ENCODE measurements at regions not wholly inside any gene's neighbourhood (a gene's known extent, or its start where the extent isn't known, plus 50 kb on each side); places are given as distances from the start of the nearest gene placed in this dataset.

- no peak for TF ChIP-seq EZH2 (IDR thresholded peaks at IDR 0.05; ENCODE audit: borderline replicate concordance, low read length)
- TF ChIP-seq, protein P1, sequence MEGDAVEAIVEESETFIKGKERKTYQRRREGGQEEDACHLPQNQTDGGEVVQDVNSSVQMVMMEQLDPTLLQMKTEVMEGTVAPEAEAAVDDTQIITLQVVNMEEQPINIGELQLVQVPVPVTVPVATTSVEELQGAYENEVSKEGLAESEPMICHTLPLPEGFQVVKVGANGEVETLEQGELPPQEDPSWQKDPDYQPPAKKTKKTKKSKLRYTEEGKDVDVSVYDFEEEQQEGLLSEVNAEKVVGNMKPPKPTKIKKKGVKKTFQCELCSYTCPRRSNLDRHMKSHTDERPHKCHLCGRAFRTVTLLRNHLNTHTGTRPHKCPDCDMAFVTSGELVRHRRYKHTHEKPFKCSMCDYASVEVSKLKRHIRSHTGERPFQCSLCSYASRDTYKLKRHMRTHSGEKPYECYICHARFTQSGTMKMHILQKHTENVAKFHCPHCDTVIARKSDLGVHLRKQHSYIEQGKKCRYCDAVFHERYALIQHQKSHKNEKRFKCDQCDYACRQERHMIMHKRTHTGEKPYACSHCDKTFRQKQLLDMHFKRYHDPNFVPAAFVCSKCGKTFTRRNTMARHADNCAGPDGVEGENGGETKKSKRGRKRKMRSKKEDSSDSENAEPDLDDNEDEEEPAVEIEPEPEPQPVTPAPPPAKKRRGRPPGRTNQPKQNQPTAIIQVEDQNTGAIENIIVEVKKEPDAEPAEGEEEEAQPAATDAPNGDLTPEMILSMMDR (IDR thresholded peaks at IDR 0.05; ENCODE audit: low read length): no peak
- no peak overlapping the region for H3K27ac ChIP-seq (ENCODE audit: low read depth, low read length, poor library complexity, severe bottlenecking)
- H3K79me2 ChIP-seq (ENCODE audit: insufficient read depth, low read length): no peaks in the 10 kb centered on the region
These were observed 822.1 kb downstream of the TENT5A start for GRCh38 chr6:80930376-80930775.

DNA sequence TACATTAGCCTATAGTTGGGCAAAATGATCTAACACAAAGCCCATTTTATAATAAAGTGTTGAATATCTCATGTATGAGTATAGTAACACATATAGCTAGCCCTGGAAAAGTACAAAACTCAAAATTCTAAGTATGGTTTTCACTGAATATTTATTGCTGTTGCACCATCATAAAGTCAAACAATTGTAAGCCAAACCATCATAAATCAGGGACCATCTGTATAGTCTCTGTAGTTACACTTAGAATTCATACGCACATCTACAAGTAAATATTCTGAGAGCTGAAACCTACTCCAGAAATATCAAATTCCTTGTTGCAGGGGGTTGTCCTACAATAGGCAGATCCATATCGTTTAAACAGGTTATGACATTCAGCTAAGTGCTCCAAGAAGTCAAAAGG, 817.3 kb downstream of the BCKDHB start:
- Histone ChIP-seq H3K9me3 (ENCODE audit: low read length) (no peaks in the 10 kb centered on the region), H3K79me2 (ENCODE audit: insufficient read depth, low read length) (no peaks in the 10 kb centered on the region), H4K20me1 (ENCODE audit: insufficient read depth, low read length) (no peaks in the 10 kb centered on the region), H3K4me3 (ENCODE audit: low read depth, low read length, poor library complexity, severe bottlenecking) (no peak overlapping the region), H3K9me2 (ENCODE audit: low read depth, low read length) (no peaks in the 10 kb centered on the region), H3K4me1 (ENCODE audit: insufficient read depth, low read length, severe bottlenecking) (no peaks in the 10 kb centered on the region), H3K36me3 (ENCODE audit: insufficient read depth, low read length) (no peaks in the 10 kb centered on the region), H3K4me2 (ENCODE audit: low read length) (no peak overlapping the region), H3K9ac (ENCODE audit: low read length) (no peak overlapping the region), H2AFZ (ENCODE audit: low read length) (no peak overlapping the region), H3K27ac (ENCODE audit: low read depth, low read length, poor library complexity, severe bottlenecking) (no peak overlapping the region), H3F3A (ENCODE audit: insufficient read depth, low read length) (no peaks in the 10 kb centered on the region), H3K27me3 (ENCODE audit: insufficient read depth, low read length) (no peaks in the 10 kb centered on the region)
- TF ChIP-seq, protein P1 (IDR thresholded peaks at IDR 0.05; ENCODE audit: low read length): no peak
- no peak for TF ChIP-seq EZH2 (IDR thresholded peaks at IDR 0.05; ENCODE audit: borderline replicate concordance, low read length)

More at GRCh38 chr6:80930376-80930775, 822.1 kb downstream of the TENT5A start:
- H3K9me3 ChIP-seq (ENCODE audit: low read length): no peaks in the 10 kb centered on the region
- no peak overlapping the region for H2AFZ ChIP-seq (ENCODE audit: low read length)
- H3K4me2 ChIP-seq (ENCODE audit: low read length): no peak overlapping the region
- no peak overlapping the region for H3K9ac ChIP-seq (ENCODE audit: low read length)
- H3K4me3 ChIP-seq (ENCODE audit: low read depth, low read length, poor library complexity, severe bottlenecking): no peak overlapping the region
- H3K36me3 ChIP-seq (ENCODE audit: insufficient read depth, low read length): no peaks in the 10 kb centered on the region
- H3K27me3 ChIP-seq (ENCODE audit: insufficient read depth, low read length): no peaks in the 10 kb centered on the region
- H3K4me1 ChIP-seq (ENCODE audit: insufficient read depth, low read length, severe bottlenecking): no peaks in the 10 kb centered on the region
- no peaks in the 10 kb centered on the region for H4K20me1 ChIP-seq (ENCODE audit: insufficient read depth, low read length)
- no peaks in the 10 kb centered on the region for H3K9me2 ChIP-seq (ENCODE audit: low read depth, low read length)
- no peaks in the 10 kb centered on the region for H3F3A ChIP-seq (ENCODE audit: insufficient read depth, low read length)

GRCh38 chr6:80922916-80923455, 816.5 kb downstream of the BCKDHB start:
- no peak overlapping the region for H3K4me2 ChIP-seq (ENCODE audit: low read length)
- no peaks in the 10 kb centered on the region for H3K36me3 ChIP-seq (ENCODE audit: insufficient read depth, low read length)
- no peaks in the 10 kb centered on the region for H3K4me1 ChIP-seq (ENCODE audit: insufficient read depth, low read length, severe bottlenecking)
- H3F3A ChIP-seq (ENCODE audit: insufficient read depth, low read length): no peaks in the 10 kb centered on the region
- no peak overlapping the region for H3K4me3 ChIP-seq (ENCODE audit: low read depth, low read length, poor library complexity, severe bottlenecking)
- H3K27me3 ChIP-seq (ENCODE audit: insufficient read depth, low read length): no peaks in the 10 kb centered on the region
- no peak overlapping the region for H3K9ac ChIP-seq (ENCODE audit: low read length)
- H2AFZ ChIP-seq (ENCODE audit: low read length): no peak overlapping the region
- no peaks in the 10 kb centered on the region for H3K9me3 ChIP-seq (ENCODE audit: low read length)
- no peak overlapping the region for H3K27ac ChIP-seq (ENCODE audit: low read depth, low read length, poor library complexity, severe bottlenecking)
- no peaks in the 10 kb centered on the region for H3K9me2 ChIP-seq (ENCODE audit: low read depth, low read length)
- TF ChIP-seq, protein P1 (IDR thresholded peaks at IDR 0.05; ENCODE audit: low read length): no peak
- TF ChIP-seq EZH2 (IDR thresholded peaks at IDR 0.05; ENCODE audit: borderline replicate concordance, low read length): no peak
- no peaks in the 10 kb centered on the region for H3K79me2 ChIP-seq (ENCODE audit: insufficient read depth, low read length)
- no peaks in the 10 kb centered on the region for H4K20me1 ChIP-seq (ENCODE audit: insufficient read depth, low read length)

All from OCI-LY1 (cell line).